GM18909 (cell line): ENCODE measurements at regions not wholly inside any gene's neighbourhood (a gene's known extent, or its start where the extent isn't known, plus 50 kb on each side); places are given as distances from the start of the nearest gene placed in this dataset.
"Not testable (repeated sequence)": the region's sequence is repeated elsewhere in the genome, so short reads cannot be mapped to it uniquely, and the experiment has no call there.

Experiments
- ATAC-seq: cut with Tn5 transposase; IDR thresholded peaks from one replicate; pipeline ENCODE4 v1.9.1; 2021; ENCODE audit warnings: mild to moderate bottlenecking; ENCODE audit not compliant: unreplicated experiment, poor library complexity

GRCh38 chr13:70235565-70235964 is 127.3 kb upstream of the KLHL1 start:
- ATAC-seq, result no peak

GRCh38 chr13:70223911-70224310 is 115.7 kb upstream of the KLHL1 start:
- ATAC-seq, result no peak

- ATAC-seq, result no peak
These were observed 114.7 kb upstream of the KLHL1 start for GRCh38 chr13:70222926-70223325.

- no peak for ATAC-seq
These were observed 110.4 kb upstream of the KLHL1 start for GRCh38 chr13:70218618-70219017.

GRCh38 chr13:70208968-70209367 is 100.7 kb upstream of the KLHL1 start:
- not testable (repeated sequence) for ATAC-seq

- ATAC-seq, result no peak
These were observed 98.4 kb upstream of the KLHL1 start for GRCh38 chr13:70206671-70207070.

- no peak for ATAC-seq
These were observed 95.5 kb upstream of the KLHL1 start for GRCh38 chr13:70203661-70204229.

- no peak for ATAC-seq
These were observed 82.8 kb upstream of the KLHL1 start for GRCh38 chr13:70191034-70191433.

GRCh38 chr13:70189981-70190380 is 81.7 kb upstream of the KLHL1 start:
- ATAC-seq, result no peak

GRCh38 chr13:70188567-70188966 is 80.3 kb upstream of the KLHL1 start:
- no peak for ATAC-seq

- no peak for ATAC-seq
These were observed 74.8 kb upstream of the KLHL1 start for GRCh38 chr13:70183041-70183440.
